ENCODE measurements at regions not wholly inside any gene's neighbourhood (a gene's known extent, or its start where the extent isn't known, plus 50 kb on each side); places are given as distances from the start of the nearest gene placed in this dataset.

DNA sequence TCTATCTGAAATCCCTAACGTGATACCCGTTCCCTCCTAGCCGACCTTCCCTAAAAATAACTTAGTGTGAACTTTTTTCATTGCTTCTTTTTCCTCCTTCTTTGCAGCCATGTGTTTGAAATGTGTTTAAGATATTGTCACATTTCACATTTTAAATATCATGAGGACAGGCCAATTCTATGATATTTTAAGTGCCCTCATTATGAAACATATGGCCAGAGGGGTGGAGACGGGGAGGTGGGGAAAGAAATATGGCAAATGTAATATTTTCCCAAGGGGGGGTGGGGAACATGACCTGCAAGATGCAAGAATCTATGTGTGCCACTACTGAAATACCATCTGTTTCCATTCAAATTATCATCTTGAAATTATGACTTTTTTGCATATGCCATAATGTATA, 1039.2 kb downstream of the AGBL1 start (continued):
- TF ChIP-seq, protein P1, sequence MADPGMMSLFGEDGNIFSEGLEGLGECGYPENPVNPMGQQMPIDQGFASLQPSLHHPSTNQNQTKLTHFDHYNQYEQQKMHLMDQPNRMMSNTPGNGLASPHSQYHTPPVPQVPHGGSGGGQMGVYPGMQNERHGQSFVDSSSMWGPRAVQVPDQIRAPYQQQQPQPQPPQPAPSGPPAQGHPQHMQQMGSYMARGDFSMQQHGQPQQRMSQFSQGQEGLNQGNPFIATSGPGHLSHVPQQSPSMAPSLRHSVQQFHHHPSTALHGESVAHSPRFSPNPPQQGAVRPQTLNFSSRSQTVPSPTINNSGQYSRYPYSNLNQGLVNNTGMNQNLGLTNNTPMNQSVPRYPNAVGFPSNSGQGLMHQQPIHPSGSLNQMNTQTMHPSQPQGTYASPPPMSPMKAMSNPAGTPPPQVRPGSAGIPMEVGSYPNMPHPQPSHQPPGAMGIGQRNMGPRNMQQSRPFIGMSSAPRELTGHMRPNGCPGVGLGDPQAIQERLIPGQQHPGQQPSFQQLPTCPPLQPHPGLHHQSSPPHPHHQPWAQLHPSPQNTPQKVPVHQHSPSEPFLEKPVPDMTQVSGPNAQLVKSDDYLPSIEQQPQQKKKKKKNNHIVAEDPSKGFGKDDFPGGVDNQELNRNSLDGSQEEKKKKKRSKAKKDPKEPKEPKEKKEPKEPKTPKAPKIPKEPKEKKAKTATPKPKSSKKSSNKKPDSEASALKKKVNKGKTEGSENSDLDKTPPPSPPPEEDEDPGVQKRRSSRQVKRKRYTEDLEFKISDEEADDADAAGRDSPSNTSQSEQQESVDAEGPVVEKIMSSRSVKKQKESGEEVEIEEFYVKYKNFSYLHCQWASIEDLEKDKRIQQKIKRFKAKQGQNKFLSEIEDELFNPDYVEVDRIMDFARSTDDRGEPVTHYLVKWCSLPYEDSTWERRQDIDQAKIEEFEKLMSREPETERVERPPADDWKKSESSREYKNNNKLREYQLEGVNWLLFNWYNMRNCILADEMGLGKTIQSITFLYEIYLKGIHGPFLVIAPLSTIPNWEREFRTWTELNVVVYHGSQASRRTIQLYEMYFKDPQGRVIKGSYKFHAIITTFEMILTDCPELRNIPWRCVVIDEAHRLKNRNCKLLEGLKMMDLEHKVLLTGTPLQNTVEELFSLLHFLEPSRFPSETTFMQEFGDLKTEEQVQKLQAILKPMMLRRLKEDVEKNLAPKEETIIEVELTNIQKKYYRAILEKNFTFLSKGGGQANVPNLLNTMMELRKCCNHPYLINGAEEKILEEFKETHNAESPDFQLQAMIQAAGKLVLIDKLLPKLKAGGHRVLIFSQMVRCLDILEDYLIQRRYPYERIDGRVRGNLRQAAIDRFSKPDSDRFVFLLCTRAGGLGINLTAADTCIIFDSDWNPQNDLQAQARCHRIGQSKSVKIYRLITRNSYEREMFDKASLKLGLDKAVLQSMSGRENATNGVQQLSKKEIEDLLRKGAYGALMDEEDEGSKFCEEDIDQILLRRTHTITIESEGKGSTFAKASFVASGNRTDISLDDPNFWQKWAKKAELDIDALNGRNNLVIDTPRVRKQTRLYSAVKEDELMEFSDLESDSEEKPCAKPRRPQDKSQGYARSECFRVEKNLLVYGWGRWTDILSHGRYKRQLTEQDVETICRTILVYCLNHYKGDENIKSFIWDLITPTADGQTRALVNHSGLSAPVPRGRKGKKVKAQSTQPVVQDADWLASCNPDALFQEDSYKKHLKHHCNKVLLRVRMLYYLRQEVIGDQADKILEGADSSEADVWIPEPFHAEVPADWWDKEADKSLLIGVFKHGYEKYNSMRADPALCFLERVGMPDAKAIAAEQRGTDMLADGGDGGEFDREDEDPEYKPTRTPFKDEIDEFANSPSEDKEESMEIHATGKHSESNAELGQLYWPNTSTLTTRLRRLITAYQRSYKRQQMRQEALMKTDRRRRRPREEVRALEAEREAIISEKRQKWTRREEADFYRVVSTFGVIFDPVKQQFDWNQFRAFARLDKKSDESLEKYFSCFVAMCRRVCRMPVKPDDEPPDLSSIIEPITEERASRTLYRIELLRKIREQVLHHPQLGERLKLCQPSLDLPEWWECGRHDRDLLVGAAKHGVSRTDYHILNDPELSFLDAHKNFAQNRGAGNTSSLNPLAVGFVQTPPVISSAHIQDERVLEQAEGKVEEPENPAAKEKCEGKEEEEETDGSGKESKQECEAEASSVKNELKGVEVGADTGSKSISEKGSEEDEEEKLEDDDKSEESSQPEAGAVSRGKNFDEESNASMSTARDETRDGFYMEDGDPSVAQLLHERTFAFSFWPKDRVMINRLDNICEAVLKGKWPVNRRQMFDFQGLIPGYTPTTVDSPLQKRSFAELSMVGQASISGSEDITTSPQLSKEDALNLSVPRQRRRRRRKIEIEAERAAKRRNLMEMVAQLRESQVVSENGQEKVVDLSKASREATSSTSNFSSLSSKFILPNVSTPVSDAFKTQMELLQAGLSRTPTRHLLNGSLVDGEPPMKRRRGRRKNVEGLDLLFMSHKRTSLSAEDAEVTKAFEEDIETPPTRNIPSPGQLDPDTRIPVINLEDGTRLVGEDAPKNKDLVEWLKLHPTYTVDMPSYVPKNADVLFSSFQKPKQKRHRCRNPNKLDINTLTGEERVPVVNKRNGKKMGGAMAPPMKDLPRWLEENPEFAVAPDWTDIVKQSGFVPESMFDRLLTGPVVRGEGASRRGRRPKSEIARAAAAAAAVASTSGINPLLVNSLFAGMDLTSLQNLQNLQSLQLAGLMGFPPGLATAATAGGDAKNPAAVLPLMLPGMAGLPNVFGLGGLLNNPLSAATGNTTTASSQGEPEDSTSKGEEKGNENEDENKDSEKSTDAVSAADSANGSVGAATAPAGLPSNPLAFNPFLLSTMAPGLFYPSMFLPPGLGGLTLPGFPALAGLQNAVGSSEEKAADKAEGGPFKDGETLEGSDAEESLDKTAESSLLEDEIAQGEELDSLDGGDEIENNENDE (IDR thresholded peaks at IDR 0.05; ENCODE audit: insufficient replicate concordance, low read length): no peak
- no peak for TF ChIP-seq TAF7 (optimal IDR thresholded peaks at IDR 0.05; ENCODE audit: borderline replicate concordance, low read depth, low read length)
- TF ChIP-seq, protein P2, sequence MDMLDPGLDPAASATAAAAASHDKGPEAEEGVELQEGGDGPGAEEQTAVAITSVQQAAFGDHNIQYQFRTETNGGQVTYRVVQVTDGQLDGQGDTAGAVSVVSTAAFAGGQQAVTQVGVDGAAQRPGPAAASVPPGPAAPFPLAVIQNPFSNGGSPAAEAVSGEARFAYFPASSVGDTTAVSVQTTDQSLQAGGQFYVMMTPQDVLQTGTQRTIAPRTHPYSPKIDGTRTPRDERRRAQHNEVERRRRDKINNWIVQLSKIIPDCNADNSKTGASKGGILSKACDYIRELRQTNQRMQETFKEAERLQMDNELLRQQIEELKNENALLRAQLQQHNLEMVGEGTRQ (IDR thresholded peaks at IDR 0.05; ENCODE audit: low read length): no peak
- no peak for TF ChIP-seq EZH2 (IDR thresholded peaks at IDR 0.05; ENCODE audit: low read depth, low read length, severe bottlenecking)
- TF ChIP-seq JUND (IDR thresholded peaks at IDR 0.05; ENCODE audit: low read length): no peak
- TF ChIP-seq KDM5A (IDR thresholded peaks at IDR 0.05; ENCODE audit: low read length): no peak
- TF ChIP-seq RNF2 (IDR thresholded peaks at IDR 0.05; ENCODE audit: borderline replicate concordance, low read depth, low read length, missing control alignments, poor library complexity, severe bottlenecking): no peak
- TF ChIP-seq RXRA (IDR thresholded peaks at IDR 0.05; ENCODE audit: insufficient read depth, low read depth, low read length): no peak
- TF ChIP-seq SUZ12 (IDR thresholded peaks at IDR 0.05; ENCODE audit: low read length): no peak
- TF ChIP-seq GABPA (IDR thresholded peaks at IDR 0.05; ENCODE audit: borderline replicate concordance, insufficient read depth, low read length): no peak
